Adrenal gland (tissue), 5 donors: ENCODE measurements at regions not wholly inside any gene's neighbourhood (a gene's known extent, or its start where the extent isn't known, plus 50 kb on each side); places are given as distances from the start of the nearest gene placed in this dataset.

Experiments used
- POLR2A ChIP-seq, 2 donors: fragments of 450-650 bp; IDR thresholded peaks; one replicate each; pipeline ENCODE4 v1.6.1; 2017; ENCODE audit warnings: antibody characterized with exemption in 2 of 2, mild to moderate bottlenecking in 2 of 2, moderate library complexity in 1 of 2
- TF ChIP-seq, protein P1 (sequence below), 6 experiments: fragments of 450-650 bp in 4 of 6; fragments of 200-600 bp in 2 of 6; sonication (generic) in 1 of 6; IDR thresholded peaks; 1 replicate in 5 of 6; 2 replicates in 1 of 6; pipeline versions ENCODE4 v1.5.1 to v1.8.0; 2016 to 2021; ENCODE audit warnings: antibody characterized with exemption in 6 of 6, mild to moderate bottlenecking in 2 of 6, moderate library complexity in 1 of 6
- donor health status: DM: no; HTN: no; CAD: no.

DNA sequence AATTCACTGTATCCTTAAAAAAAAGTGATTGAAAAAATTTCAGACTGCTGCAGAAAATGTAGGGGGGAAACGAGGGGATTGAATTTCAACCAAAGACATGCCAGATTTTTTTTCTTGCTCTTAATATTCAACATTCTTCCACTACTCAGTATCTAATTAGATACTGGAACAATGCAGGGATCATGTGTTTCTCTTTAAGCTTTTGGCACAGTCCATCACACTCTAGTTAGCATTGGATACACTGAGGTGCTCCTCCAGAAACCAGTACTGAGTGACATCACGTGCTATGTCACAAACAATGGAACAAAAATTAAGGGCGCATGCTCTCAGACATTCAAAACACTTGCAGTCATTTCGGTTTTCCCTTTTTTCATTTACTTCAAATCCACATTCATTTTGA is 298.6 kb upstream of the PSMD7 start:
- TF ChIP-seq, protein P1, sequence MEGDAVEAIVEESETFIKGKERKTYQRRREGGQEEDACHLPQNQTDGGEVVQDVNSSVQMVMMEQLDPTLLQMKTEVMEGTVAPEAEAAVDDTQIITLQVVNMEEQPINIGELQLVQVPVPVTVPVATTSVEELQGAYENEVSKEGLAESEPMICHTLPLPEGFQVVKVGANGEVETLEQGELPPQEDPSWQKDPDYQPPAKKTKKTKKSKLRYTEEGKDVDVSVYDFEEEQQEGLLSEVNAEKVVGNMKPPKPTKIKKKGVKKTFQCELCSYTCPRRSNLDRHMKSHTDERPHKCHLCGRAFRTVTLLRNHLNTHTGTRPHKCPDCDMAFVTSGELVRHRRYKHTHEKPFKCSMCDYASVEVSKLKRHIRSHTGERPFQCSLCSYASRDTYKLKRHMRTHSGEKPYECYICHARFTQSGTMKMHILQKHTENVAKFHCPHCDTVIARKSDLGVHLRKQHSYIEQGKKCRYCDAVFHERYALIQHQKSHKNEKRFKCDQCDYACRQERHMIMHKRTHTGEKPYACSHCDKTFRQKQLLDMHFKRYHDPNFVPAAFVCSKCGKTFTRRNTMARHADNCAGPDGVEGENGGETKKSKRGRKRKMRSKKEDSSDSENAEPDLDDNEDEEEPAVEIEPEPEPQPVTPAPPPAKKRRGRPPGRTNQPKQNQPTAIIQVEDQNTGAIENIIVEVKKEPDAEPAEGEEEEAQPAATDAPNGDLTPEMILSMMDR (IDR thresholded peaks at IDR 0.05): no peak
- TF ChIP-seq POLR2A (IDR thresholded peaks at IDR 0.05): no peak
